Mesendoderm (in vitro differentiated cells): ENCODE measurements at regions not wholly inside any gene's neighbourhood (a gene's known extent, or its start where the extent isn't known, plus 50 kb on each side); places are given as distances from the start of the nearest gene placed in this dataset.

Source experiments
- DNase-seq: peaks from one replicate; pipeline ENCODE4 v3.0.0; 2013
- H2AK5ac ChIP-seq: 2 replicates; pipeline ENCODE4 v1.6.1; 2013; ENCODE audit warnings: low read length, inconsistent platforms
- H2BK120ac ChIP-seq: 2 replicates; pipeline ENCODE4 v1.6.1; 2013; ENCODE audit warnings: low read depth, mild to moderate bottlenecking, low read length, moderate library complexity, mixed read lengths
- H2BK15ac ChIP-seq: replicated peaks from 2 replicates; pipeline ENCODE4 v1.6.1; 2013; ENCODE audit warnings: low read depth, mild to moderate bottlenecking, moderate library complexity
- H2BK5ac ChIP-seq: 2 replicates; pipeline ENCODE4 v1.6.1; 2013; ENCODE audit warnings: low read length, inconsistent platforms
- H3K18ac ChIP-seq: 2 replicates; pipeline ENCODE4 v1.6.1; 2013; ENCODE audit warnings: mild to moderate bottlenecking, low read length, mixed read lengths
- H3K23ac ChIP-seq: one replicate; pipeline ENCODE4 v1.6.1; 2013; ENCODE audit warnings: low read length
- H3K27ac ChIP-seq: 2 replicates; pipeline ENCODE4 v1.5.1; 2013; ENCODE audit warnings: low read depth, mild to moderate bottlenecking, inconsistent platforms, low read length, moderate library complexity
- H3K27me3 ChIP-seq: 2 replicates; pipeline ENCODE4 v1.6.1; 2013; ENCODE audit warnings: low read length, control low read depth, mild to moderate bottlenecking, inconsistent platforms; ENCODE audit not compliant: insufficient read depth, poor library complexity
- H3K36me3 ChIP-seq: 2 replicates; pipeline ENCODE4 v1.6.1; 2013; ENCODE audit warnings: low read length, inconsistent platforms; ENCODE audit not compliant: control insufficient read depth, insufficient read depth
- H3K4ac ChIP-seq: one replicate; pipeline ENCODE4 v1.6.1; 2013; ENCODE audit warnings: low read depth, mild to moderate bottlenecking, low read length, moderate library complexity
- H3K4me1 ChIP-seq: 2 replicates; pipeline ENCODE4 v1.6.1; 2013; ENCODE audit warnings: low read depth, low read length, inconsistent platforms; ENCODE audit not compliant: control insufficient read depth
- H3K4me2 ChIP-seq: 2 replicates; pipeline ENCODE4 v1.6.1; 2013; ENCODE audit warnings: low read length
- H3K4me3 ChIP-seq: 2 replicates; pipeline ENCODE4 v1.5.1; 2013; ENCODE audit warnings: mild to moderate bottlenecking, low read length
- H3K56ac ChIP-seq: one replicate; pipeline ENCODE4 v1.6.1; 2013; ENCODE audit warnings: low read length
- H3K79me1 ChIP-seq: 2 replicates; pipeline ENCODE4 v1.6.1; 2013; ENCODE audit warnings: low read length, inconsistent platforms
- H3K79me2 ChIP-seq: 2 replicates; pipeline ENCODE4 v1.6.1; 2013; ENCODE audit warnings: mild to moderate bottlenecking, low read length; ENCODE audit not compliant: control insufficient read depth, insufficient read depth
- H3K9ac ChIP-seq: 2 replicates; pipeline ENCODE4 v1.6.1; 2013; ENCODE audit warnings: low read length, inconsistent platforms
- H4K5ac ChIP-seq: one replicate; pipeline ENCODE4 v1.6.1; 2013; ENCODE audit warnings: low read length
- H4K8ac ChIP-seq: one replicate; pipeline ENCODE4 v1.6.1; 2013; ENCODE audit warnings: low read depth, mild to moderate bottlenecking, control low read depth, low read length, moderate library complexity
- WGBS: extraction: QIAGEN DNeasy Blood & Tissue Kit; methylation state at CpG from one replicate; pipeline ENCODE4 v1.1.7; 2013; ENCODE audit warnings: low lambda C conversion rate, missing lambda C conversion rate; ENCODE audit not compliant: insufficient coverage; ENCODE audit errors: extremely low coverage; 5-methylcytosine and 5-hydroxymethylcytosine counted together

GRCh38 chr16:6603780-6604325 lies 728.8 kb upstream of the RBFOX1 start:
- H3K4me3 ChIP-seq = no peak overlapping the region
- H2BK120ac ChIP-seq = no peak overlapping the region
- no peaks in the 10 kb centered on the region for H3K79me1 ChIP-seq
- no peak overlapping the region for H3K23ac ChIP-seq
- no CpG with 5 or more reads among the region's 4 CpGs for WGBS
- no peak overlapping the region for H3K27ac ChIP-seq
- H2BK15ac ChIP-seq = no peak overlapping the region
- H3K9ac ChIP-seq = no peak overlapping the region
- H3K79me2 ChIP-seq = no peaks in the 10 kb centered on the region
- no peak overlapping the region for H2AK5ac ChIP-seq
- DNase-seq = no peak
- H4K8ac ChIP-seq = no peak overlapping the region
- H3K4me2 ChIP-seq = no peak overlapping the region
- H3K56ac ChIP-seq = no peak overlapping the region
- H3K27me3 ChIP-seq = no peaks in the 10 kb centered on the region
- H3K4ac ChIP-seq = no peak overlapping the region
- no peaks in the 10 kb centered on the region for H3K4me1 ChIP-seq
- no peaks in the 10 kb centered on the region for H3K36me3 ChIP-seq
- no peak overlapping the region for H3K18ac ChIP-seq
- no peak overlapping the region for H4K5ac ChIP-seq
- no peak overlapping the region for H2BK5ac ChIP-seq

- H3K27ac ChIP-seq = no peak overlapping the region
- H3K79me1 ChIP-seq = no peaks in the 10 kb centered on the region
- no peak overlapping the region for H3K4ac ChIP-seq
- H4K8ac ChIP-seq = no peak overlapping the region
- no peak overlapping the region for H2BK15ac ChIP-seq
- no peak overlapping the region for H3K4me2 ChIP-seq
- H2BK120ac ChIP-seq = no peak overlapping the region
- no peak overlapping the region for H3K18ac ChIP-seq
- H3K9ac ChIP-seq = no peak overlapping the region
- H3K27me3 ChIP-seq = no peaks in the 10 kb centered on the region
- no peaks in the 10 kb centered on the region for H3K36me3 ChIP-seq
- no peak overlapping the region for H3K56ac ChIP-seq
- no peak for DNase-seq
- H3K4me3 ChIP-seq = no peak overlapping the region
- H3K23ac ChIP-seq = no peak overlapping the region
- H2AK5ac ChIP-seq = no peak overlapping the region
- no peak overlapping the region for H2BK5ac ChIP-seq
- no peak overlapping the region for H4K5ac ChIP-seq
- no peaks in the 10 kb centered on the region for H3K4me1 ChIP-seq
- H3K79me2 ChIP-seq = no peaks in the 10 kb centered on the region
- no CpG with 5 or more reads among the region's 1 CpG for WGBS
Observed at GRCh38 chr16:6602405-6602804, 730.2 kb upstream of the RBFOX1 start.

- H3K79me2 ChIP-seq = no peaks in the 10 kb centered on the region
- no peaks in the 10 kb centered on the region for H3K4me1 ChIP-seq
- H2BK120ac ChIP-seq = no peak overlapping the region
- DNase-seq = no peak
- H4K8ac ChIP-seq = no peak overlapping the region
- no peak overlapping the region for H3K4ac ChIP-seq
- H3K4me2 ChIP-seq = no peak overlapping the region
- H3K56ac ChIP-seq = no peak overlapping the region
- no peak overlapping the region for H3K23ac ChIP-seq
- no CpG with 5 or more reads among the region's 6 CpGs for WGBS
- no peak overlapping the region for H2BK5ac ChIP-seq
- no peak overlapping the region for H2BK15ac ChIP-seq
- H3K27me3 ChIP-seq = no peaks in the 10 kb centered on the region
- no peak overlapping the region for H3K27ac ChIP-seq
- H3K18ac ChIP-seq = no peak overlapping the region
- no peak overlapping the region for H4K5ac ChIP-seq
- no peak overlapping the region for H3K9ac ChIP-seq
- no peak overlapping the region for H2AK5ac ChIP-seq
- H3K79me1 ChIP-seq = no peaks in the 10 kb centered on the region
- no peaks in the 10 kb centered on the region for H3K36me3 ChIP-seq
- no peak overlapping the region for H3K4me3 ChIP-seq
Observed at GRCh38 chr16:6600167-6600566, 732.5 kb upstream of the RBFOX1 start.

GRCh38 chr16:6593799-6594198 lies 738.8 kb upstream of the RBFOX1 start:
- no peaks in the 10 kb centered on the region for H3K79me1 ChIP-seq
- no peak overlapping the region for H4K8ac ChIP-seq
- H3K56ac ChIP-seq = no peak overlapping the region
- no peak overlapping the region for H3K9ac ChIP-seq
- no peak overlapping the region for H3K27ac ChIP-seq
- H3K79me2 ChIP-seq = no peaks in the 10 kb centered on the region
- no peak overlapping the region for H3K4ac ChIP-seq
- no peak overlapping the region for H3K18ac ChIP-seq
- H3K4me3 ChIP-seq = no peak overlapping the region
- DNase-seq = no peak
- H2BK5ac ChIP-seq = no peak overlapping the region
- H2AK5ac ChIP-seq = no peak overlapping the region
- H3K27me3 ChIP-seq = no peaks in the 10 kb centered on the region
- no peak overlapping the region for H4K5ac ChIP-seq
- H3K36me3 ChIP-seq = no peaks in the 10 kb centered on the region
- H3K4me1 ChIP-seq = no peaks in the 10 kb centered on the region
- no CpG with 5 or more reads among the region's 5 CpGs for WGBS
- no peak overlapping the region for H2BK15ac ChIP-seq
- no peak overlapping the region for H3K23ac ChIP-seq
- no peak overlapping the region for H3K4me2 ChIP-seq
- H2BK120ac ChIP-seq = no peak overlapping the region

GRCh38 chr16:6576606-6577005 lies 756.0 kb upstream of the RBFOX1 start:
- no peak overlapping the region for H3K27ac ChIP-seq
- no CpG with 5 or more reads among the region's 3 CpGs for WGBS
- no peaks in the 10 kb centered on the region for H3K36me3 ChIP-seq

GRCh38 chr16:6576113-6576512 lies 756.5 kb upstream of the RBFOX1 start:
- Histone ChIP-seq H2BK120ac (no peak overlapping the region), H3K18ac (no peak overlapping the region), H3K4ac (no peak overlapping the region), H3K56ac (no peak overlapping the region), H3K36me3 (no peaks in the 10 kb centered on the region), H4K5ac (no peak overlapping the region), H3K9ac (no peak overlapping the region), H3K4me3 (no peak overlapping the region), H3K4me2 (no peak overlapping the region), H3K27ac (no peak overlapping the region), H2AK5ac (no peak overlapping the region), H2BK5ac (no peak overlapping the region), H3K27me3 (no peaks in the 10 kb centered on the region), H4K8ac (no peak overlapping the region), H3K4me1 (no peaks in the 10 kb centered on the region), H2BK15ac (no peak overlapping the region), H3K79me1 (no peaks in the 10 kb centered on the region), H3K23ac (no peak overlapping the region), H3K79me2 (no peaks in the 10 kb centered on the region)
- no peak for DNase-seq
- no CpG with 5 or more reads among the region's 10 CpGs for WGBS

More at GRCh38 chr16:6576606-6577005, 756.0 kb upstream of the RBFOX1 start:
- Histone ChIP-seq H3K79me1 (no peaks in the 10 kb centered on the region), H3K23ac (no peak overlapping the region), H3K4me2 (no peak overlapping the region), H4K8ac (no peak overlapping the region), H3K79me2 (no peaks in the 10 kb centered on the region), H3K9ac (no peak overlapping the region), H3K27me3 (no peaks in the 10 kb centered on the region), H3K4me1 (no peaks in the 10 kb centered on the region), H3K4me3 (no peak overlapping the region), H2BK5ac (no peak overlapping the region), H2AK5ac (no peak overlapping the region), H3K18ac (no peak overlapping the region), H3K56ac (no peak overlapping the region), H2BK120ac (no peak overlapping the region), H3K4ac (no peak overlapping the region), H2BK15ac (no peak overlapping the region), H4K5ac (no peak overlapping the region)
- no peak for DNase-seq
